ENCODE measurements at regions not wholly inside any gene's neighbourhood (a gene's known extent, or its start where the extent isn't known, plus 50 kb on each side); places are given as distances from the start of the nearest gene placed in this dataset.

DNA sequence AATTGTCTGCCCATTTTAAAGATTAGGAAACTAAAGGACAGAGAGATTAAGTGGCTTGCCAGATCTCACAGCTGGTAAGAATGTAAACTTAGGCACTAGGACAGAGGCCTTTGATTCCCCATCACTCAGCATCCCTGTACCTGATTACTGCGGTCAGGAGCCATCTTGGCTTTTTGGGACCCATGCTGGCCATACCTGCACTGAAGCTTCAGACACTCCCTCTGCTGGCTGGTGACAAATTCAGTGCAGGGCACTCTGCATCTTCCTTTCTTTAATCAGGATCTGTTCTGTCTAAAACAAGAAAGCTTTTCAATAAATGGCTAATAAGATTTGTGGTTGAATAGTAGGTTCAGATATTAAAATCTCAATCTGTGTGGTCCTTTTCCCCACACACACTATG is 215.5 kb upstream of the RORB start:
- Histone ChIP-seq H3K27me3 (no peaks in the 10 kb centered on the region), H3K36me3 (no peaks in the 10 kb centered on the region), H3K4me1 (no peaks in the 10 kb centered on the region), H3K9me3 (no peaks in the 10 kb centered on the region), H3K27ac (no peak overlapping the region), H3K4me3 (no peak overlapping the region)
- DNase-seq (no peak), ATAC-seq (peak; percentile 36 to 58 (median 46))
- TF ChIP-seq CTCF (IDR thresholded peaks at IDR 0.05) (peak; percentile 19 to 33 (median 24)), POLR2A (IDR thresholded peaks at IDR 0.05) (no peak)
- intact Hi-C loops (cut with DNase I), result no loop called here
- WGBS (ENCODE audit: insufficient coverage, low coverage, low lambda C conversion rate, missing lambda C conversion rate), result no CpG with 5 or more reads among the region's 1 CpG

GRCh38 chr9:74282526-74283253 is 214.4 kb upstream of the RORB start:
- H3K4me1 ChIP-seq, result no peaks in the 10 kb centered on the region
- H3K27me3 ChIP-seq, result no peaks in the 10 kb centered on the region
- no peak for DNase-seq
- no peaks in the 10 kb centered on the region for H3K36me3 ChIP-seq
- no peaks in the 10 kb centered on the region for H3K9me3 ChIP-seq
- H3K27ac ChIP-seq, result no peak overlapping the region
- 0% methylated on average over 1 of the region's 1 CpG for WGBS (ENCODE audit: insufficient coverage, low coverage, low lambda C conversion rate, missing lambda C conversion rate)
- H3K4me3 ChIP-seq, result no peak overlapping the region
- intact Hi-C loops (cut with DNase I), result no loop called here
- TF ChIP-seq POLR2A (IDR thresholded peaks at IDR 0.05), result no peak
- no peak for TF ChIP-seq CTCF (IDR thresholded peaks at IDR 0.05)
- ATAC-seq, result no peak

DNA sequence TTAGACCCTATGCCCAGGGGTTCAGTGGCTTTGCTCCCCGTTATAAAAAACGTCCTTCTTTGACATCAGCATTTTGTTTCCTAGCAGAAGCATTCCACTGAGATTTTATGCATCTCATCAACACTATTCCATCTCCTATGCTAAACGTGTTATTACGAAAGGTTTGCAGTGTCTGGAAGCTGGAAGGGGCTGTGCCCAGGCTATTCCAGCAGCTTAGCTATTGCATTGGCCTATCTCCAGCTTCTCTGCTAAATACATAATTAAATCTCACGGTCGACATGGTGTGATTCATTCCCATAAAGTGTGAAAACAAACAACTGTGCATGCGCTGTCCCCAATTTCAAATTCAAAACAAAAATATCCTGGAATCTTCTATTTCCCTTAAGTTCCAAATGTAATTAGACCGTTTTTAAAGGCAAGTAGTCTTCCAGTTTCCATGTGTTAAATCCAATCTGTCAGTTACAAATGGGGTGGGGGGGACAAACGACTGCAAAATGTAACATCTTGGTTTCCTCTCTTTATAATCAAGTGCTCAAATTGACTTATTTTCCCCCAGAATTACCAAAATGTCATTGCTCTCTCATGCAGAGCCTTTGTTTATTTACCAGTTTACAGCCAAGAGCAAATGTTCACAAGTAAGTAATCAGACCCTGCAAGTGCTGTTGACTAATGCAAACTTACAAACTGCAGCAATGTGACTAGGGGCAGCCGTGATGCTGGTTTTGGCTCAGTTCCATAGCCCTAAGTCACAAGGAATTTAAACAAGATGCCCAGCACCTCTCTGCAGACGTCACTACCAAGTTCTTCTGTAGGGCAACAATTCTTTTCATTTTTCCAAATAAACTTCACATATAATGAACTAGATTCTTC is 212.3 kb upstream of the RORB start:
- H3K27ac ChIP-seq, result no peak overlapping the region
- ATAC-seq (no peak), DNase-seq (no peak)
- H3K36me3 ChIP-seq, result no peaks in the 10 kb centered on the region
- no peak overlapping the region for H3K4me3 ChIP-seq
- WGBS (ENCODE audit: insufficient coverage, low coverage, low lambda C conversion rate, missing lambda C conversion rate), result 25% methylated on average over 11 of the region's 11 CpGs
- H3K4me1 ChIP-seq, result no peaks in the 10 kb centered on the region
- intact Hi-C loops (cut with DNase I), result no loop called here
- no peaks in the 10 kb centered on the region for H3K9me3 ChIP-seq
- TF ChIP-seq POLR2A (IDR thresholded peaks at IDR 0.05) (no peak), CTCF (IDR thresholded peaks at IDR 0.05) (no peak)
- H3K27me3 ChIP-seq, result no peaks in the 10 kb centered on the region

DNA sequence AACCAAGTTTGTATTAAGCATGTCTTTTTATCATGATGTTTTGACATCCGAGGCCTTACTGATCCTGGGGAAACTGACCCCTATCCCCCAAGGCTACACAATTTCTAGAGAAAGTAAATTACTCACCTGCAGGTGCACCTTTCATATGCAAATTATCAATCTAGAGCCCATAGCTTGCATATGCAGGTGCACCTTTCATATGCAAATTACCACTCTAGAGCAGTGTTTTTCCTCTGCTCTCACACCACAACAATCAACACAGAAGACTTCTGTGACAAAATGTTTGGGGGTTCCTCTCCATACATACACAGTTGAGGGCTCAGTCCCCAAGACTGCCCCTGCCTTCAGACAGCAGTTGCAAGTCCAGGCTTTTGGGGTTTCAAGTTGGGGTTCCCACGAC is 203.7 kb upstream of the RORB start:
- Histone ChIP-seq H3K36me3 (no peaks in the 10 kb centered on the region), H3K4me1 (no peaks in the 10 kb centered on the region), H3K4me3 (no peak overlapping the region), H3K9me3 (no peaks in the 10 kb centered on the region), H3K27me3 (no peaks in the 10 kb centered on the region), H3K27ac (no peak overlapping the region)
- intact Hi-C loops (cut with DNase I), result no loop called here
- ATAC-seq (no peak), DNase-seq (no peak)
- 71% methylated on average over 2 of the region's 2 CpGs for WGBS (ENCODE audit: insufficient coverage, low coverage, low lambda C conversion rate, missing lambda C conversion rate)
- TF ChIP-seq CTCF (IDR thresholded peaks at IDR 0.05) (no peak), POLR2A (IDR thresholded peaks at IDR 0.05) (no peak)
